Endothelial cell of umbilical vein (primary cell): ENCODE measurements at regions not wholly inside any gene's neighbourhood (a gene's known extent, or its start where the extent isn't known, plus 50 kb on each side); places are given as distances from the start of the nearest gene placed in this dataset.
A peak's percentile ranks its signal among the peaks of the same experiment; 100 is the strongest.

Experiments used
- BruUV-seq: library from RNA; stranded (reverse); fragments of 400-500 nt; replicated peaks from 2 replicates; lab custom pipeline; 2021; lab: Mats Ljungman, UMichigan
- CTCF ChIA-PET: fragments of 300-600, 350-600 bp; sonication (Branson Sonifier 250); formaldehyde crosslinking; loops from one replicate; lab custom pipeline; 2021; ENCODE audit warnings: antibody characterized with exemption, inconsistent platforms; lab: Charles Lee
- POLR2A ChIA-PET: fragments of 300-600, 350-600 bp; sonication (Branson Sonifier 250); formaldehyde crosslinking; loops from one replicate; lab custom pipeline; 2021; ENCODE audit warnings: antibody characterized with exemption, inconsistent platforms; lab: Charles Lee
- DNase-seq: peaks from one replicate; pipeline ENCODE4 v3.0.0-alpha.2; 2011; ENCODE audit warnings: low read depth, low spot score
- FAIRE-seq: peaks from 2 replicates; lab custom pipeline; 2011; peaks lifted over from hg19 to GRCh38; lab: Jason Lieb, UNC
- H2AFZ ChIP-seq: 2 replicates; pipeline ENCODE4 v1.6.0; 2012; ENCODE audit warnings: low read depth, low read length, control low read depth, inconsistent platforms
- H3K27ac ChIP-seq: 2 replicates; pipeline ENCODE4 v1.5.1; 2011; ENCODE audit warnings: low read depth, mild to moderate bottlenecking, control low read depth, low read length, moderate library complexity; ENCODE audit not compliant: insufficient read depth
- H3K27me3 ChIP-seq, 2 experiments: 2 replicates each; pipeline versions ENCODE4 v1.6.0 to v1.6.1; 2011; ENCODE audit warnings: low read length in 2 of 2, mixed read lengths in 1 of 2; ENCODE audit not compliant: control insufficient read depth in 2 of 2, insufficient read depth in 2 of 2
- H3K36me3 ChIP-seq, 2 experiments: 2 replicates in 1 of 2; 3 replicates in 1 of 2; pipeline ENCODE4 v1.5.1; 2011; ENCODE audit warnings: low read length in 2 of 2, mild to moderate bottlenecking in 1 of 2, moderate library complexity in 1 of 2; ENCODE audit not compliant: control insufficient read depth in 2 of 2, insufficient read depth in 2 of 2; ENCODE audit errors: extremely low read depth in 1 of 2
- H3K4me1 ChIP-seq: 3 replicates; pipeline ENCODE4 v1.5.1; 2011; ENCODE audit warnings: mild to moderate bottlenecking, low read length; ENCODE audit not compliant: control insufficient read depth, insufficient read depth; ENCODE audit errors: extremely low read depth
- H3K4me2 ChIP-seq: 2 replicates; pipeline ENCODE4 v1.6.1; 2011; ENCODE audit warnings: low read length, control low read depth, mixed read lengths; ENCODE audit not compliant: insufficient read depth
- H3K4me3 ChIP-seq, 3 experiments: fragments of 200-600 bp in 1 of 3; sonication (generic), shearing (Covaris generic) in 1 of 3; replicated peaks in 1 of 3; 2 replicates each; pipeline ENCODE4 v1.5.1; 2011 to 2016; ENCODE audit warnings: control low read depth in 3 of 3, low read length in 3 of 3, mild to moderate bottlenecking in 2 of 3, inconsistent platforms in 1 of 3, low read depth in 1 of 3, moderate library complexity in 1 of 3; ENCODE audit not compliant: insufficient read depth in 1 of 3
- H3K79me2 ChIP-seq: 2 replicates; pipeline ENCODE4 v1.6.0; 2012; ENCODE audit warnings: low read length, inconsistent platforms; ENCODE audit not compliant: control insufficient read depth, insufficient read depth
- H3K9ac ChIP-seq: replicated peaks from 2 replicates; pipeline ENCODE3; 2011; ENCODE audit warnings: low read length, control low read depth; ENCODE audit not compliant: insufficient read depth; ENCODE audit errors: extremely low read depth
- H3K9me1 ChIP-seq: replicated peaks from 3 replicates; pipeline ENCODE4 v1.6.0; 2011; ENCODE audit warnings: mild to moderate bottlenecking, low read length; ENCODE audit not compliant: control insufficient read depth, insufficient read depth; ENCODE audit errors: extremely low read depth
- H3K9me3 ChIP-seq: replicated peaks from 2 replicates; pipeline ENCODE4 v1.5.1; 2012; ENCODE audit warnings: low read length, inconsistent platforms; ENCODE audit not compliant: control insufficient read depth, insufficient read depth
- H4K20me1 ChIP-seq: replicated peaks from 2 replicates; pipeline ENCODE3; 2011; ENCODE audit warnings: mild to moderate bottlenecking, low read length; ENCODE audit not compliant: control insufficient read depth, insufficient read depth; ENCODE audit errors: extremely low read depth
- EZH2 ChIP-seq: IDR thresholded peaks from 2 replicates; pipeline ENCODE4 v1.6.1; 2012; ENCODE audit warnings: borderline replicate concordance, low read depth, mild to moderate bottlenecking, moderate library complexity, low read length, inconsistent platforms; ENCODE audit not compliant: severe bottlenecking
- FOS ChIP-seq: IDR thresholded peaks from 2 replicates; pipeline ENCODE4 v1.6.1; 2011; ENCODE audit warnings: mild to moderate bottlenecking, low read length, moderate library complexity, borderline replicate concordance; ENCODE audit not compliant: insufficient read depth
- GATA2 ChIP-seq: IDR thresholded peaks from 2 replicates; pipeline ENCODE4 v1.7.0; 2011; ENCODE audit warnings: low read depth, mild to moderate bottlenecking, moderate library complexity, mixed read lengths, low read length; ENCODE audit not compliant: insufficient read length, insufficient read depth
- JUN ChIP-seq: IDR thresholded peaks from 2 replicates; pipeline ENCODE4 v1.6.1; 2011; ENCODE audit warnings: borderline replicate concordance, low read depth; ENCODE audit not compliant: insufficient read length, insufficient read depth
- MYC ChIP-seq: IDR thresholded peaks from one replicate; pipeline ENCODE4 v1.6.1; 2011; ENCODE audit warnings: mild to moderate bottlenecking, low read depth, low read length
- POLR2A ChIP-seq: IDR thresholded peaks from 2 replicates; pipeline ENCODE4 v1.6.1; 2012; ENCODE audit warnings: low read depth, mild to moderate bottlenecking, control low read depth, low read length
- POLR2AphosphoS5 ChIP-seq: IDR thresholded peaks from 2 replicates; pipeline ENCODE4 v1.6.1; 2012; ENCODE audit warnings: low read depth, mild to moderate bottlenecking, control low read depth, low read length, moderate library complexity; ENCODE audit not compliant: insufficient read depth
- dilution Hi-C: fragments of 300-500 bp; cut with MboI; formaldehyde crosslinking; loops from one replicate; pipeline ENCODE4 v1.15.0; 2019; ENCODE audit warnings: low sequenced_read_pairs; ENCODE audit not compliant: extremely low pct_ligation_motif_present
- intact Hi-C: fragments of 100-400 bp; cut with micrococcal nuclease; formaldehyde crosslinking; loops from one replicate; pipeline ENCODE4 v1.10.0; 2022
- TF ChIP-seq, protein P1 (sequence below), 2 donors: IDR thresholded peaks; 1 replicate in 1 of 2; 2 replicates in 1 of 2; pipeline ENCODE4 v1.5.1; 2011; ENCODE audit warnings: low read length in 2 of 2, mild to moderate bottlenecking in 2 of 2, moderate library complexity in 2 of 2, control low read depth in 1 of 2, inconsistent platforms in 1 of 2, low read depth in 1 of 2; ENCODE audit not compliant: insufficient read depth in 1 of 2; ENCODE audit errors: extremely low read depth in 1 of 2
- TF ChIP-seq, protein P2 (sequence below): IDR thresholded peaks from 2 replicates; pipeline ENCODE4 v1.6.1; 2011; ENCODE audit not compliant: insufficient read depth, insufficient read length

DNA sequence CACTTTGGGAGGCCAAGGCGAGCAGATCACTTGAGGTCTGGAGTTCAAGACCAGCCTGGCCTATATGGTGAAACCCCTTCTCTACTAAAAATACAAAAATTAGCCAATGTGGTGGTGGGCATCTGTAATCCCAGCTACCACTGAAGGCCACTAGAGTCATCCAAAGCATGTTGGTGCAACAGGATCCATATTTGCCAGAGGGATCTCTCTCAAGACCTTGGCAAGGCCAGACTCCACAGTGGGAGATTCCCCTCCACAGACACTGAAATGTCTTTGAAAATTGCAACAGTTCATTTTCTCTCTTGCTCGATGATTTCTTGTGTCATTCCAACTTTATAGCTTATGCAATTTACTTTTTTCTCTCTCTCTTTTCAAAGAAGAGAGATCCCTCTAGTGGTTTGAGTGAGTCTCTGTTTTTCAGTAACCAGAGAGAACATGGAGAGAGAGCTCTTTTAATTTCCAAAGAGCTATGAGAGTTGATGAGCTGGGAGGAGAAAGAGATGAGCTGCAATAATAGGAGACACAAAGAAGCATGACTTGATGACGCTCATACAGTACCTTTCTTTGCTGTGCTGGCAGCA is 176.8 kb upstream of the USP25 start:
- peaks cover 2 to 5% of the 10 kb centered on the region in 2 experiments for H3K27me3 ChIP-seq
- H3K4me2 ChIP-seq: no peak overlapping the region
- no peak overlapping the region for H2AFZ ChIP-seq
- H3K79me2 ChIP-seq: no peaks in the 10 kb centered on the region
- intact Hi-C loops: no loop called here
- no peaks in the 10 kb centered on the region for H3K4me1 ChIP-seq
- DNase-seq (no peak), FAIRE-seq (no peak)
- no peaks in the 10 kb centered on the region for H3K9me1 ChIP-seq
- H3K27ac ChIP-seq: no peak overlapping the region
- H3K9ac ChIP-seq: no peak overlapping the region
- H3K36me3 ChIP-seq: no peaks in the 10 kb centered on the region
- no TSS peak for BruUV-seq
- no peaks in the 10 kb centered on the region for H3K9me3 ChIP-seq
- dilution Hi-C loops: no loop called here
- TF ChIP-seq, protein P1, sequence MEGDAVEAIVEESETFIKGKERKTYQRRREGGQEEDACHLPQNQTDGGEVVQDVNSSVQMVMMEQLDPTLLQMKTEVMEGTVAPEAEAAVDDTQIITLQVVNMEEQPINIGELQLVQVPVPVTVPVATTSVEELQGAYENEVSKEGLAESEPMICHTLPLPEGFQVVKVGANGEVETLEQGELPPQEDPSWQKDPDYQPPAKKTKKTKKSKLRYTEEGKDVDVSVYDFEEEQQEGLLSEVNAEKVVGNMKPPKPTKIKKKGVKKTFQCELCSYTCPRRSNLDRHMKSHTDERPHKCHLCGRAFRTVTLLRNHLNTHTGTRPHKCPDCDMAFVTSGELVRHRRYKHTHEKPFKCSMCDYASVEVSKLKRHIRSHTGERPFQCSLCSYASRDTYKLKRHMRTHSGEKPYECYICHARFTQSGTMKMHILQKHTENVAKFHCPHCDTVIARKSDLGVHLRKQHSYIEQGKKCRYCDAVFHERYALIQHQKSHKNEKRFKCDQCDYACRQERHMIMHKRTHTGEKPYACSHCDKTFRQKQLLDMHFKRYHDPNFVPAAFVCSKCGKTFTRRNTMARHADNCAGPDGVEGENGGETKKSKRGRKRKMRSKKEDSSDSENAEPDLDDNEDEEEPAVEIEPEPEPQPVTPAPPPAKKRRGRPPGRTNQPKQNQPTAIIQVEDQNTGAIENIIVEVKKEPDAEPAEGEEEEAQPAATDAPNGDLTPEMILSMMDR (IDR thresholded peaks at IDR 0.05; ENCODE audit: extremely low read depth in 1 of 2, insufficient read depth in 1 of 2, low read depth in 1 of 2, low read length in 2 of 2): peak in 1 of 2 donors; percentile 20
- TF ChIP-seq MYC: no peak
- ChIA-PET CTCF (interaction anchor here (0.6 to 2.3 kb wide), 14 partner anchors 11 to 1315 kb away, joined by 3 to 17 read pairs (median 3); partner anchors contain the start of gene NRIP1), POLR2A (no interaction called here)
- H3K4me3 ChIP-seq: no peak overlapping the region
- H4K20me1 ChIP-seq: no peaks in the 10 kb centered on the region

DNA sequence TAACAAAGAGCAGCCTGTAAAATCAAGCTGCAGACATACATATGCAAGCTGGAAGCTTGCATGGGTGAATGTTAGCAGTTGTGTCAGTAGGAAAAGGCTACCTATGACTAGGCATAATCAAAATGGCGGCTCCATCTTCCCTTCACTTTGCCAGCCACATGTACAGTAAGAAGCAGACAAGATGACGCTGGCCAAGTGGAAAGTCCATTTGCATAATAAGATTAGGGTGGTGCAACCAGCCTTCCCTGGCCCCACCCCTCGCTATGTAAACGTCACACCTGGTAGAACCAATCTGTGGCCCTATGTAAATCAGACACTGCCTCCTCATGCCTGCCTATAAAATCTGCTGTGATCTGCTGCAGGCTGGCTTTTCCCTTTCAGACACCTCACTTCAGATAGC is 171.9 kb upstream of the USP25 start:
- CTCF ChIA-PET: no interaction called here
- no peak for FAIRE-seq

More for the DNA sequence above, 171.9 kb upstream of the USP25 start:
- Histone ChIP-seq H3K9ac (no peak overlapping the region), H3K79me2 (no peaks in the 10 kb centered on the region), H2AFZ (no peak overlapping the region), H3K4me2 (no peak overlapping the region), H3K27ac (no peak overlapping the region), H3K4me3 (no peak overlapping the region), H4K20me1 (no peaks in the 10 kb centered on the region), H3K36me3 (no peaks in the 10 kb centered on the region), H3K4me1 (no peaks in the 10 kb centered on the region), H3K9me1 (no peaks in the 10 kb centered on the region), H3K27me3 (peaks cover 0 to 5% of the 10 kb centered on the region in 2 experiments), H3K9me3 (no peaks in the 10 kb centered on the region)
- BruUV-seq: no TSS peak
- intact Hi-C loops: no loop called here
- POLR2A ChIA-PET: no interaction called here
- dilution Hi-C loops: no loop called here
- TF ChIP-seq EZH2 (no peak), MYC (no peak), JUN (no peak), FOS (no peak), POLR2A (no peak), POLR2AphosphoS5 (no peak), GATA2 (no peak)
- TF ChIP-seq, protein P1 (IDR thresholded peaks at IDR 0.05; ENCODE audit: extremely low read depth in 1 of 2, insufficient read depth in 1 of 2, low read depth in 1 of 2, low read length in 2 of 2): no peak
- TF ChIP-seq, protein P2, sequence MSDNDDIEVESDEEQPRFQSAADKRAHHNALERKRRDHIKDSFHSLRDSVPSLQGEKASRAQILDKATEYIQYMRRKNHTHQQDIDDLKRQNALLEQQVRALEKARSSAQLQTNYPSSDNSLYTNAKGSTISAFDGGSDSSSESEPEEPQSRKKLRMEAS: no peak
- DNase-seq: no peak
